HepG2 (cell line): ENCODE measurements at regions not wholly inside any gene's neighbourhood (a gene's known extent, or its start where the extent isn't known, plus 50 kb on each side); places are given as distances from the start of the nearest gene placed in this dataset.

Source experiments
- CENPBD1 ChIP-seq: sonication (generic); formaldehyde crosslinking; IDR thresholded peaks from 2 replicates; pipeline ENCODE4 v1.8.0; 2022; ENCODE audit warnings: missing genetic modification reagents, low read depth, mild to moderate bottlenecking, borderline replicate concordance
- DNMT3B ChIP-seq: conservative IDR thresholded peaks from 2 replicates; pipeline ENCODE4 v1.6.1; 2016; ENCODE audit warnings: missing biosample characterization, control low read depth
- FOXA3 ChIP-seq: IDR thresholded peaks from 2 replicates; pipeline ENCODE4 v1.6.1; 2016; ENCODE audit warnings: missing genetic modification reagents, missing compliant biosample characterization
- HNRNPUL1 ChIP-seq: fragments of 200-400 bp; formaldehyde crosslinking; IDR thresholded peaks from 2 replicates; pipeline ENCODE4 v1.6.1; 2017; ENCODE audit warnings: low read depth, mild to moderate bottlenecking, low read length, moderate library complexity
- HOXA9 ChIP-seq: sonication (generic); formaldehyde crosslinking; IDR thresholded peaks from 2 replicates; pipeline ENCODE4 v1.8.1; 2022; ENCODE audit warnings: missing genetic modification reagents, mild to moderate bottlenecking, moderate library complexity, borderline replicate concordance
- KMT2A ChIP-seq: sonication (generic); formaldehyde crosslinking; IDR thresholded peaks from 2 replicates; pipeline ENCODE4 v1.4.0; 2020; ENCODE audit warnings: missing genetic modification reagents
- MTA1 ChIP-seq: sonication (generic); formaldehyde crosslinking; IDR thresholded peaks from 2 replicates; pipeline ENCODE4 v1.4.0; 2020; ENCODE audit warnings: missing genetic modification reagents, mild to moderate bottlenecking, borderline replicate concordance
- MTF2 ChIP-seq: sonication (generic); formaldehyde crosslinking; IDR thresholded peaks from 2 replicates; pipeline ENCODE4 v1.5.0; 2020; ENCODE audit warnings: missing genetic modification reagents, borderline replicate concordance
- NFKB2 ChIP-seq: sonication (generic); formaldehyde crosslinking; IDR thresholded peaks from 2 replicates; pipeline ENCODE4 v1.4.0; 2020; ENCODE audit warnings: missing genetic modification reagents, borderline replicate concordance
- RFX3 ChIP-seq: IDR thresholded peaks from 2 replicates; pipeline ENCODE4 v1.6.1; 2016; ENCODE audit warnings: missing biosample characterization, missing genetic modification reagents
- RXRA ChIP-seq: sonication (generic); formaldehyde crosslinking; IDR thresholded peaks from 2 replicates; pipeline ENCODE4 v1.5.1; 2020; ENCODE audit warnings: missing genetic modification reagents
- RXRB ChIP-seq: IDR thresholded peaks from 2 replicates; pipeline ENCODE4 v1.6.1; 2016; ENCODE audit warnings: borderline replicate concordance, missing genetic modification reagents, missing compliant biosample characterization
- SAP130 ChIP-seq: IDR thresholded peaks from 2 replicates; pipeline ENCODE4 v1.6.1; 2016; ENCODE audit warnings: low read depth
- SOX13 ChIP-seq, 3 experiments: fragments of 450-650 bp in 1 of 3; sonication (generic) in 1 of 3; formaldehyde crosslinking in 1 of 3; IDR thresholded peaks in 2 of 3; conservative IDR thresholded peaks in 1 of 3; 2 replicates each; pipeline versions ENCODE4 v1.5.0 to v1.6.1; 2016 to 2020; ENCODE audit warnings: antibody characterized with exemption in 1 of 3, mild to moderate bottlenecking in 1 of 3, missing compliant biosample characterization in 1 of 3, missing genetic modification reagents in 1 of 3, moderate library complexity in 1 of 3
- TBP ChIP-seq: sonication (generic); formaldehyde crosslinking; IDR thresholded peaks from 2 replicates; pipeline ENCODE4 v1.5.0; 2020; ENCODE audit warnings: missing genetic modification reagents
- THAP8 ChIP-seq: sonication (generic); formaldehyde crosslinking; IDR thresholded peaks from 2 replicates; pipeline ENCODE4 v1.5.1; 2020; ENCODE audit warnings: missing genetic modification reagents, mild to moderate bottlenecking, borderline replicate concordance
- ZNF333 ChIP-seq: sonication (generic); formaldehyde crosslinking; IDR thresholded peaks from 2 replicates; pipeline ENCODE4 v1.4.0; 2020; ENCODE audit warnings: mild to moderate bottlenecking, missing genetic modification reagents, borderline replicate concordance
- ZNF350 ChIP-seq: sonication (generic); formaldehyde crosslinking; IDR thresholded peaks from 2 replicates; pipeline ENCODE4 v1.4.0; 2020; ENCODE audit warnings: mild to moderate bottlenecking, low read depth, missing genetic modification reagents, borderline replicate concordance
- ZNF549 ChIP-seq: sonication (generic); formaldehyde crosslinking; IDR thresholded peaks from 2 replicates; pipeline ENCODE4 v1.5.0; 2020; ENCODE audit warnings: missing genetic modification reagents
- ZNF710 ChIP-seq: sonication (generic); formaldehyde crosslinking; IDR thresholded peaks from 2 replicates; pipeline ENCODE4 v1.5.0; 2020; ENCODE audit warnings: mild to moderate bottlenecking, missing genetic modification reagents, borderline replicate concordance
- ZNF775 ChIP-seq: sonication (generic); formaldehyde crosslinking; IDR thresholded peaks from 2 replicates; pipeline ENCODE4 v1.4.0; 2020; ENCODE audit warnings: missing genetic modification reagents, mild to moderate bottlenecking, moderate library complexity, borderline replicate concordance
- ZSCAN30 ChIP-seq: sonication (generic); formaldehyde crosslinking; IDR thresholded peaks from 2 replicates; pipeline ENCODE4 v1.5.0; 2020; ENCODE audit warnings: mild to moderate bottlenecking, missing genetic modification reagents
- ZXDC ChIP-seq: sonication (generic); formaldehyde crosslinking; IDR thresholded peaks from 2 replicates; pipeline ENCODE4 v1.5.0; 2020; ENCODE audit warnings: mild to moderate bottlenecking, missing genetic modification reagents

GRCh38 chr10:3398825-3399646, 226.5 kb upstream of the PITRM1 start (continued):
- TF ChIP-seq ZNF775 (CRISPR knock-in tag) (no peak), ZSCAN30 (CRISPR knock-in tag) (no peak), TBP (CRISPR knock-in tag) (no peak), CENPBD1 (CRISPR knock-in tag) (no peak), KMT2A (CRISPR knock-in tag) (no peak), MTF2 (CRISPR knock-in tag) (peak; percentile 33; the same call in 1 of the 2 replicates), FOXA3 (CRISPR knock-in tag) (peak; percentile 34; the same call in 1 of the 2 replicates), MTA1 (CRISPR knock-in tag) (no peak), ZNF549 (CRISPR knock-in tag) (no peak), HOXA9 (0 out of 2 replicates have a peak, but pooled peaks have one; percentile 52), RFX3 (CRISPR knock-in tag) (no peak), RXRB (CRISPR knock-in tag) (peak; percentile 71), DNMT3B (CRISPR knock-in tag) (no peak), ZXDC (CRISPR knock-in tag) (no peak), ZNF333 (CRISPR knock-in tag) (no peak), RXRA (CRISPR knock-in tag) (peak; percentile 80), SAP130 (CRISPR knock-in tag) (no peak; the same call in 1 of the 2 replicates), NFKB2 (CRISPR knock-in tag) (no peak), ZNF710 (CRISPR knock-in tag) (peak; percentile 26; the same call in 1 of the 2 replicates), ZNF350 (CRISPR knock-in tag) (0 out of 2 replicates have a peak, but pooled peaks have one; percentile 26), HNRNPUL1 (no peak), THAP8 (CRISPR knock-in tag) (no peak), SOX13 (IDR thresholded peaks at IDR 0.05) (no peak), SOX13 (CRISPR knock-in tag; conservative IDR thresholded peaks at IDR 0.05 in 1 of 2, IDR thresholded peaks at IDR 0.05 in 1 of 2) (peak in 1 of 2 experiments; percentile 89; a peak in 2 of 4 replicates)
